ENCODE measurements at regions not wholly inside any gene's neighbourhood (a gene's known extent, or its start where the extent isn't known, plus 50 kb on each side); places are given as distances from the start of the nearest gene placed in this dataset.

- TF ChIP-seq, protein P1, sequence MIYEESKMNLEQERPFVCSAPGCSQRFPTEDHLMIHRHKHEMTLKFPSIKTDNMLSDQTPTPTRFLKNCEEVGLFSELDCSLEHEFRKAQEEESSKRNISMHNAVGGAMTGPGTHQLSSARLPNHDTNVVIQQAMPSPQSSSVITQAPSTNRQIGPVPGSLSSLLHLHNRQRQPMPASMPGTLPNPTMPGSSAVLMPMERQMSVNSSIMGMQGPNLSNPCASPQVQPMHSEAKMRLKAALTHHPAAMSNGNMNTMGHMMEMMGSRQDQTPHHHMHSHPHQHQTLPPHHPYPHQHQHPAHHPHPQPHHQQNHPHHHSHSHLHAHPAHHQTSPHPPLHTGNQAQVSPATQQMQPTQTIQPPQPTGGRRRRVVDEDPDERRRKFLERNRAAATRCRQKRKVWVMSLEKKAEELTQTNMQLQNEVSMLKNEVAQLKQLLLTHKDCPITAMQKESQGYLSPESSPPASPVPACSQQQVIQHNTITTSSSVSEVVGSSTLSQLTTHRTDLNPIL (CRISPR knock-in tag; IDR thresholded peaks at IDR 0.05; ENCODE audit: low read depth): no peak
- TF ChIP-seq CSDC2 (CRISPR knock-in tag; IDR thresholded peaks at IDR 0.05): no peak
- TF ChIP-seq, protein P2, sequence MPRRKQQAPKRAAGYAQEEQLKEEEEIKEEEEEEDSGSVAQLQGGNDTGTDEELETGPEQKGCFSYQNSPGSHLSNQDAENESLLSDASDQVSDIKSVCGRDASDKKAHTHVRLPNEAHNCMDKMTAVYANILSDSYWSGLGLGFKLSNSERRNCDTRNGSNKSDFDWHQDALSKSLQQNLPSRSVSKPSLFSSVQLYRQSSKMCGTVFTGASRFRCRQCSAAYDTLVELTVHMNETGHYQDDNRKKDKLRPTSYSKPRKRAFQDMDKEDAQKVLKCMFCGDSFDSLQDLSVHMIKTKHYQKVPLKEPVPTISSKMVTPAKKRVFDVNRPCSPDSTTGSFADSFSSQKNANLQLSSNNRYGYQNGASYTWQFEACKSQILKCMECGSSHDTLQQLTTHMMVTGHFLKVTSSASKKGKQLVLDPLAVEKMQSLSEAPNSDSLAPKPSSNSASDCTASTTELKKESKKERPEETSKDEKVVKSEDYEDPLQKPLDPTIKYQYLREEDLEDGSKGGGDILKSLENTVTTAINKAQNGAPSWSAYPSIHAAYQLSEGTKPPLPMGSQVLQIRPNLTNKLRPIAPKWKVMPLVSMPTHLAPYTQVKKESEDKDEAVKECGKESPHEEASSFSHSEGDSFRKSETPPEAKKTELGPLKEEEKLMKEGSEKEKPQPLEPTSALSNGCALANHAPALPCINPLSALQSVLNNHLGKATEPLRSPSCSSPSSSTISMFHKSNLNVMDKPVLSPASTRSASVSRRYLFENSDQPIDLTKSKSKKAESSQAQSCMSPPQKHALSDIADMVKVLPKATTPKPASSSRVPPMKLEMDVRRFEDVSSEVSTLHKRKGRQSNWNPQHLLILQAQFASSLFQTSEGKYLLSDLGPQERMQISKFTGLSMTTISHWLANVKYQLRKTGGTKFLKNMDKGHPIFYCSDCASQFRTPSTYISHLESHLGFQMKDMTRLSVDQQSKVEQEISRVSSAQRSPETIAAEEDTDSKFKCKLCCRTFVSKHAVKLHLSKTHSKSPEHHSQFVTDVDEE (CRISPR knock-in tag; IDR thresholded peaks at IDR 0.05): no peak
- TF ChIP-seq TCF4 (CRISPR knock-in tag; IDR thresholded peaks at IDR 0.05; ENCODE audit: borderline replicate concordance): no peak
- TF ChIP-seq SNAI2 (CRISPR knock-in tag; IDR thresholded peaks at IDR 0.05): no peak
- no peak for TF ChIP-seq ESRRG (CRISPR knock-in tag; IDR thresholded peaks at IDR 0.05)
- TF ChIP-seq ZC3H10 (CRISPR knock-in tag; IDR thresholded peaks at IDR 0.05): no peak
- TF ChIP-seq GLIS3 (CRISPR knock-in tag; IDR thresholded peaks at IDR 0.05): no peak
- TF ChIP-seq PPARA (CRISPR knock-in tag; IDR thresholded peaks at IDR 0.05; ENCODE audit: borderline replicate concordance): no peak
- no peak for TF ChIP-seq ZNF70 (CRISPR knock-in tag; IDR thresholded peaks at IDR 0.05)
- TF ChIP-seq TOX (CRISPR knock-in tag; IDR thresholded peaks at IDR 0.05; ENCODE audit: borderline replicate concordance): no peak
- ATAC-seq: no peak
Observed at GRCh38 chr19:32130332-32130731, 215.1 kb upstream of the ZNF507 start.

GRCh38 chr19:32131005-32131404 is 214.4 kb upstream of the ZNF507 start:
- no peak for ATAC-seq
- TF ChIP-seq TCF4 (CRISPR knock-in tag; IDR thresholded peaks at IDR 0.05; ENCODE audit: borderline replicate concordance) (no peak), PPARA (CRISPR knock-in tag; IDR thresholded peaks at IDR 0.05; ENCODE audit: borderline replicate concordance) (no peak), ZNF70 (CRISPR knock-in tag; IDR thresholded peaks at IDR 0.05) (no peak), ARNTL (CRISPR knock-in tag; IDR thresholded peaks at IDR 0.05; ENCODE audit: borderline replicate concordance, low read depth) (no peak), POU6F1 (CRISPR knock-in tag; IDR thresholded peaks at IDR 0.05; ENCODE audit: borderline replicate concordance, low read depth) (no peak), ZFP3 (CRISPR knock-in tag; IDR thresholded peaks at IDR 0.05) (no peak), GLIS3 (CRISPR knock-in tag; IDR thresholded peaks at IDR 0.05) (no peak), ZNF8 (CRISPR knock-in tag; IDR thresholded peaks at IDR 0.05) (no peak), BACH2 (CRISPR knock-in tag; IDR thresholded peaks at IDR 0.05; ENCODE audit: borderline replicate concordance) (no peak), TOX (CRISPR knock-in tag; IDR thresholded peaks at IDR 0.05; ENCODE audit: borderline replicate concordance) (no peak), CSRNP3 (CRISPR knock-in tag; IDR thresholded peaks at IDR 0.05) (no peak), ZFP30 (CRISPR knock-in tag; IDR thresholded peaks at IDR 0.05) (no peak), OSR1 (CRISPR knock-in tag; IDR thresholded peaks at IDR 0.05) (no peak), ZC3H10 (CRISPR knock-in tag; IDR thresholded peaks at IDR 0.05) (no peak)
- TF ChIP-seq, protein P1 (CRISPR knock-in tag; IDR thresholded peaks at IDR 0.05; ENCODE audit: low read depth): no peak
- TF ChIP-seq, protein P3, sequence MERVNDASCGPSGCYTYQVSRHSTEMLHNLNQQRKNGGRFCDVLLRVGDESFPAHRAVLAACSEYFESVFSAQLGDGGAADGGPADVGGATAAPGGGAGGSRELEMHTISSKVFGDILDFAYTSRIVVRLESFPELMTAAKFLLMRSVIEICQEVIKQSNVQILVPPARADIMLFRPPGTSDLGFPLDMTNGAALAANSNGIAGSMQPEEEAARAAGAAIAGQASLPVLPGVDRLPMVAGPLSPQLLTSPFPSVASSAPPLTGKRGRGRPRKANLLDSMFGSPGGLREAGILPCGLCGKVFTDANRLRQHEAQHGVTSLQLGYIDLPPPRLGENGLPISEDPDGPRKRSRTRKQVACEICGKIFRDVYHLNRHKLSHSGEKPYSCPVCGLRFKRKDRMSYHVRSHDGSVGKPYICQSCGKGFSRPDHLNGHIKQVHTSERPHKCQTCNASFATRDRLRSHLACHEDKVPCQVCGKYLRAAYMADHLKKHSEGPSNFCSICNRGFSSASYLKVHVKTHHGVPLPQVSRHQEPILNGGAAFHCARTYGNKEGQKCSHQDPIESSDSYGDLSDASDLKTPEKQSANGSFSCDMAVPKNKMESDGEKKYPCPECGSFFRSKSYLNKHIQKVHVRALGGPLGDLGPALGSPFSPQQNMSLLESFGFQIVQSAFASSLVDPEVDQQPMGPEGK (CRISPR knock-in tag; IDR thresholded peaks at IDR 0.05; ENCODE audit: borderline replicate concordance): no peak
- TF ChIP-seq, protein P2 (CRISPR knock-in tag; IDR thresholded peaks at IDR 0.05): no peak
